COR-L47 (cell line): ENCODE measurements at regions not wholly inside any gene's neighbourhood (a gene's known extent, or its start where the extent isn't known, plus 50 kb on each side); places are given as distances from the start of the nearest gene placed in this dataset.
A peak's percentile ranks its signal among the peaks of the same experiment; 100 is the strongest.

Experiments
- DNase-seq: peaks from one replicate; lab custom pipeline; 2025; lab: John Stamatoyannopoulos, UW

DNA sequence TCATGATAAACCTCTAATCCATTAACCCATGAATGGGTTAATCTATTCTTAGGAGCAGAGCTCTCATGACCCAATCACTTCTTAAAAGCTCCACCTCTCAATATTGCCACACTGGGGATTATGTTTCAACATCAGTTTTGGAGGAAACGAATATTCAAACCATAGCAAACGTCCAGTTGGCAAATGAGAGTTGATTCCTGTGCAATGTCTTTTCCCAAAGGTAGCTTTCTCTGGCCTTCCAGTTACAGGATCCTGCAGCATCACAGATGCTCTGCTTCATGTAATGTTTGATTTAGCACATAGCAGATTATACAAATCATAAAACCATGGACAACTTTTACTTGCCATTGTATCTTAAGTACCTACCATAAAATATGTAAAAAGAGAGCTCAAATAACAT lies 481.0 kb downstream of the TNS1 start:
- DNase-seq: no peak

DNA sequence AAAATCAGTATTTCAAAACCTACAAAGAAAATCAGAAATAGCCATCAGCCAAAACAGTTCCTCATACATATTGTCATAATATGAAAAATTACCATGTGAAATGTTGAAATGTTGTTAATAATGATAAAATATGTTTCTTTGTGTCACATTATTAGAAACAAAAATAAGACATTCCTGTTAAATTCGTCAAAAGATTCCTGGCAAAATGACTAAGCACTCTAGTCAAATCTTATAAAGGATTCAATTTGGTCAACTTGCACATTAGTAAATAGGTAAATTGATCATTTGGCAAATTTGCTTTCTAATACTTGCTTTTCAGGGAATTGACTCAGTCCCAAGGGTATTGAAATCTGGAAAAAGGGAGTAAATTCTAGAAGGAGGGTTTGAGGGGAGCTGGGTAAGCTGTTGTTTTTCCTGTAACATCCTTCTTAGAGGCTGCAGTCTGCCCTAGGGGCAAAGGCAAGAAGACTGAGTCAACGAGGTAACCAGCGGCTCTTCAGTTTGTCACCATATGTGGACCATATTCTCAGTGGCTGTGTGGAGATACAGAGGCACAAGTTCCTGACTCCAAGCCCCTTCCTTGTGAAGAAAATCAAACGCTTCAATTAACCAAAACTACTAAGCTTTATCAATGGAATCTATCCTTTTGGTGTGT lies 482.3 kb downstream of the TNS1 start:
- DNase-seq: no peak

GRCh38 chr2:217517402-217517801 lies 485.4 kb downstream of the TNS1 start:
- no peak for DNase-seq

- no peak for DNase-seq
Observed at GRCh38 chr2:217515615-217516309, 487.0 kb downstream of the TNS1 start.

GRCh38 chr2:217513258-217513657 lies 489.5 kb downstream of the TNS1 start:
- no peak for DNase-seq

- no peak for DNase-seq
Observed at GRCh38 chr2:217512728-217513127, 490.1 kb downstream of the TNS1 start.

DNA sequence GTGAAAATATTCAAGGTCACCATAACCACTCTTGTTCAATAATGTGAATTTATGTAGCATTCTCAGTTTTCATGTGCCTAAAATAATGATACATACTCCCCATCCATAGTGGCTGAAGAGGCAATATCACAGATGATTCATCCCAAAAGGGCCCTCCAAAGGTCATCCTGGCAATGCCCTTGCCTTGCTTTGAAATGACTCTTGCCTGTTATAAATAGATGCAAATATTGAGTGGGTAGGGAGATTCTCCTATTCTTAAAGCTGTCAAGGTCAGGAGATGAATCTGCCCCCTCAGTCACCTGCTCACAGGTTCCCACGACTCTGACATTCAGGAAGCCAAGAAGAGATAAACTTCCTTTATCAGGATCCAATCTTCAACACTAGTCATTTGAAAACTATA lies 490.5 kb downstream of the TNS1 start:
- DNase-seq: no peak

DNA sequence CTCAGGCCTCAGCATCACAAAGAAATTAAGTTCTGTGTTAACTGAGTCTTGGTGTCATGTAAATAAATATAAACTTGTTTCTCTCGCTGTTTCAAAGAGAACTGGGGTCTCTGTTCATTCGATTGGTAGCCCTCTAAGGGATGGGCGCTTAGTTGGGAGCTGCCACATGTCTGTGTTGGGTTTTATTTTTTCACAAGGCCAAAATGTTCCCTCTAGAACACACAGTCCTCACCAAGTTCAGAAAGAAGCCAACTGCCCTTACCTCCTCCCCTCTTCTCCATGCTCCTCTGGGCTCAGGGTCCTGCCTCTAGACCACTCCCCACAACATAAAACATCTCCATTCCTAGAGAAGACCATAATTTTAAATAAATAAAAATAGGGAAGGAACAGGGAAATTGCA lies 490.9 kb downstream of the TNS1 start:
- no peak for DNase-seq

DNA sequence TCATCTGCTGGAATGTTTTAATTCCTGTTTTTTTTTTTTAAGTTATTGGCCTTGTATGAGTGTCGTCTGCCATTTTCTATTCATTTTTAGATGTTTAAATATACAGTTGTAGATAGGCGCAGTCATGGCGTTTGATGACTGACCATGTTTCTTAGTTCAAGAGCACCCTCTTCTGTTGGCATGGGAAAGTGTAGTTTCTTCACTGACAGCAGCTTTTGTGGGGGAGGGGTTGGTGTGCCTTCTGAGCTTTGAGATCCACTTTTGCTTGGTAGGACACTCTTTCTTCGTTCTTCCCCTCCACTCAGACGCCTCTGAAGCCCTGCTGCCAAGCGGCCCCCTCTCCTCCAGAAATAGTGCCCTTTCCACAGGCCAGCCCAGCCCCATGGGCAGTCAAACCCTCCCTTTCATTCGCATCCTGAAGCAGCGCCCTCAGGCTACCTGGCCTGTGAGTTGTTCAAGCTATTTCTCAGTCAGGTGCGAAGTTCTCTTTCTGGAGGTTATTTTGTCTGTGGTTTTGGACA lies 492.0 kb downstream of the TNS1 start:
- peak; percentile 79 for DNase-seq

DNA sequence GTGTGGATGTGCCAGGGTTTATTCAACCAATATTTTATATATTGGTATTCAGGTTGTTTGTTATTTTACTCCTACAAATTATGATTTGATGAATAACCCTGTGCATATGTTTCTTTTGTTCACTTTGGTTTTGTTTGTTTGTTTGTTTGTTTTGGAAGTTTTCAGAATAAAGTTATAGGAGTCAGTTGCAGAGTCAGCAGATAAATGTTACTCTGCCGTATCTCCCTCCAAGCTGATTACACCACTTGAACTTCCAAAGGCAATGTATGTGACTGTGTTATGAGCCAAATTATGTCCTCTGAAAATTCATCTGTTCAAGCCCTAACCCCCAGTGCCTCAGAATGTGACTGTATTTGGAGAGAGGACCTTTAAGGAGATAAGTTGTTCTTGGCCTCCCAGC lies 497.5 kb downstream of the TNS1 start:
- no peak for DNase-seq

GRCh38 chr2:217501887-217502286 lies 500.9 kb downstream of the TNS1 start:
- DNase-seq: no peak

- DNase-seq: no peak
Observed at GRCh38 chr2:217497843-217498377, 504.9 kb downstream of the TNS1 start.

- DNase-seq: no peak
Observed at GRCh38 chr2:217494557-217494956, 508.2 kb downstream of the TNS1 start.

DNA sequence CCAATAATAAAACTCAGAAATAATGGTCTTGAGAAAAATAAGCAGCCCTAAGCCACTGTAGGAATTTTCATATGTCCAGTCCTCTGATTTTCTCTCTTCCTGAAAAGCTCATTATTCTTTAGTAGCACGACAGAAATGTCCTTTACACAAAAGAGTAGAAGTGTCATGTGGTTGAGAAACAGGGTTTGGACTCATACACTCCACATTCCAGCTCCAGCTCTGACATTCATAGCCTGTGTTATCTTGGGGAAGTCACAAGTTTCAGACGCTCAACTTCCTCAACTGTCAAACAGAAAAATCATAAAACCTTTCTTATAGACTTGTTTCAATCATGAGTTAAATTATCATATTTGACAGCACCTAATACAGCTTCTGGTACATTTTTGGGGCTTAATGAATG lies 511.5 kb downstream of the TNS1 start:
- DNase-seq: no peak

- peak; percentile 86 for DNase-seq
Observed at GRCh38 chr2:217489145-217489960, 513.4 kb downstream of the TNS1 start.

GRCh38 chr2:217484046-217484445 lies 518.7 kb downstream of the TNS1 start:
- DNase-seq: no peak

DNA sequence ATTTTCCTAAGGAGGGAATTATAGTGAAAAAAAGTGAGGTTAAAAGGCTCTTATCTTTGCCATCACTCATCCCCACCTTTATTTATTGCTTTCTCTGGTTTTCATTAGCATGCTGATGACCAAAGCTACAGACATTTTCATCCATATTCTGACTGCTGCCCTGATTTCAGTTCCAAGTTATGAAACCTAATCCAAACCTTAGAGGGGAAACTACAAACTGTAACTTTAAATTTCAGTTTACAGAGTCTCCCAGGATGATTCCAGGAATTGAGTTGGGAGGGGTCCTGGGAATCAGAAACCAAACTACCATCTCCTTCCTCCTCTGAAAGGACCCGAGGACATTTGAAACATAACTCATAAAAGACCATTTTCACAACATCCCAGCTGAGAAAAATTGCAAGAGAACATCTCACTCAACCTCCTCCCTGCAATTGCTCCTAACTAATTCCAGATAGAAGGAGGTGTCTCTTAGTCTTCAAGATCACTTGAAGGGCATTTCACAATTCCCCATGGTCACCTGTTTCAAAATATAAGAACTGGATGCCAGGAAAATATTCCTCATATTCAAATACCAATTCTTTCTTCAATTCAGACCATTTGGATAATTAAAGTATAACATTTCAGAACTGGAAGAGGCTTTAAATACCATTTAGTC lies 520.6 kb downstream of the TNS1 start:
- DNase-seq: no peak

DNA sequence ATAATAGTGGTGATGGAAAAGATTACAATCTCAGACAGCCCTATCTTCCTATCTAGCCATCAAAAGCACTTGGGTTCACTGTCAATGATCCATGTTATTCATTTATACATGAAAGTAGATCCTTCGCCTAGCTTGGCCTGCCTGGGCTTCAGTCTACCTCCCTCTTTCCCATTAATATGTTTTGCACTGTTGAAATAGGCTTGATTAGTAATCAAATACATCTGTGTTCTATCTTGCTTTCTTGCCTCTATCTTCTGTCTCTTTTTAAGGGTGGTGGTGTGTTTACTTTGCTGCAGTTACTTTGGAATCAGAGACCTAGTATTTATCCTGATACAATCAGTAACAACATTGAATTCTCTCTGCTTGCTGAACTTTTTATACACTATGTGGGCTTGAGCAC lies 521.2 kb downstream of the TNS1 start:
- no peak for DNase-seq

DNA sequence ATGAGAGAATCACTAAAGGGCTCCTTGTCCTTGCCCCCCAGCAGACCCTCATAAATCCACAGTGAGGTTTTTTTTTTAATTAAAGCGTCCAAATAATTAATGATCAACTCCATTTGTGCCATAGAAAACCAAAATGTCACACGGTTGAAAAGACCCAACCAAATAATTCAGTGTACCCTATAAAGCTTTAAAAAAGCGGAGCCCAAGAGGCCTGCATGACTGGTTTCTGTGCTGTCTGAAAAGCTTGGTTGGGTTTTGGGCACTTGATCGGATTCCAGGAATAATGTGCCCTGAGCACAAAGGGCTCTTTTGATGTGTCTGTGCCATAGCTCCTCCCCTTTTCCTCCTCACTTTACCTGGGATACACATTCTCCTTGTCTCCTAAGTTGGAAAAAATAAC lies 523.2 kb downstream of the TNS1 start:
- no peak for DNase-seq

DNA sequence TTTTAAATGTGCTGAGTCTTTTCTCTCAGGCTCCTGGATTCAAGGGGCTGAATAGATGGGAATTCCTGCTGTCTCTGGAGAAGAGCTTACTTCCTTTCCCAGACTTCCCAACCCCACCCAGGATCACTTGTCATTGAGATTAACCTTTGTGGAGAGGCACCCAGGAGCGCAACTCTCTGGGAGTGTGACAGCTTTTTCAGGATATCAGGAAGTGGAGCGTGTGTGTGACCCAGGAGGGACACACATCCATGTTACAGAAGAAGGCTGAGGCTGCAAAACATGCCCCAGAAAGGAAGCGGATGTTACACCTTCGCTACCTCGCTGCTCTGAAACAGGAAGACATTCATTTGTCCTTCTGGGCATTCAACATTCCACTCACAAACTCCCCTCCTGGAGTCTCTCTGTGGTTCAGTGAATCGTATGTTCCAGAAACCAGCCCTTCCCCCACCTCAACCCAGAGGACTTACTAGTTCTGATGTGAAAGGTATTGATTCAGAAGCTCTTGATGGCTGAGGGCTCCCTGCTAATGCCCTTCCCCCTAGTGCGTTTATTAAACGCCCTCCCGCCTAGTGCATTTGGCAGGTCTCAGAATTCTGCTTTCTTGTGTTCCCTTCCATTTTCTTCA lies 523.9 kb downstream of the TNS1 start:
- no peak for DNase-seq

DNA sequence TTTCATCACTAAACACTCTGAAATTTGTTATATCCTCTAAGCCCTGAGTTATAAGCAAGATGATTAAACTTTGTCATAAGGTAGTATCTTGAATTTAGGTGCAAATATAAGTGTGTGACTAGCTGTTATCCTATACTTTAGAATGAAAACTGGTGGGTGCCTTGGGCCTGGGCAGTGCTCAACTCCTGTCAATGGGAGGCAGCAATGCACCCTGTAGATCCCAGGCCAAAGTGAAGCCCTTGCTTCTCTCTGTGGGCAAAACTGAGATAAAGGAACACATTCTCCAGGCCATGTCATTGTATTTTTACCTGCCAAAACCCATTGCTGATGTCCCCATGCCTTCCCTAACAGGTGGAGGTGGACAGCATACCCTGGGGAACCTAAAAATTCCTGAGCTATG lies 525.2 kb downstream of the TNS1 start:
- no peak for DNase-seq

GRCh38 chr2:217475791-217476190 lies 527.0 kb downstream of the TNS1 start:
- no peak for DNase-seq
